RKO (cell line): ENCODE measurements at regions not wholly inside any gene's neighbourhood (a gene's known extent, or its start where the extent isn't known, plus 50 kb on each side); places are given as distances from the start of the nearest gene placed in this dataset.

Experiments used
- DNase-seq: peaks from one replicate; pipeline ENCODE4 v3.0.0-alpha.2; 2016; ENCODE audit warnings: low spot score

- DNase-seq: peak; percentile 25
These were observed 70.8 kb upstream of the GNAZ start for GRCh38 chr22:22999523-22999922.

- no peak for DNase-seq
These were observed 69.5 kb upstream of the GNAZ start for GRCh38 chr22:23000657-23001347.

- DNase-seq: no peak
These were observed 68.9 kb upstream of the GNAZ start for GRCh38 chr22:23001463-23001862.

GRCh38 chr22:23002612-23003180 lies 67.6 kb upstream of the GNAZ start:
- no peak for DNase-seq

GRCh38 chr22:23007823-23008222 lies 62.5 kb upstream of the GNAZ start:
- DNase-seq: no peak

GRCh38 chr22:23008896-23009295 lies 61.4 kb upstream of the GNAZ start:
- DNase-seq: no peak
